Liver (tissue), 3 donors: ENCODE measurements at regions not wholly inside any gene's neighbourhood (a gene's known extent, or its start where the extent isn't known, plus 50 kb on each side); places are given as distances from the start of the nearest gene placed in this dataset.

Experiments used
- CTCF ChIP-seq: fragments of 150-350 bp; IDR thresholded peaks from 2 replicates; pipeline ENCODE4 v1.5.1; 2017; ENCODE audit warnings: improper control_type of control experiment, low read depth, low read length; ENCODE audit not compliant: missing input control
- RXRA ChIP-seq, 2 donors: IDR thresholded peaks; 2 replicates each; pipeline ENCODE4 v1.6.1; 2017 to 2018; ENCODE audit warnings: antibody characterized with exemption in 2 of 2, mild to moderate bottlenecking in 1 of 2
- donor health status: healthy.
- donor health status: healthy.

- TF ChIP-seq CTCF (no peak), RXRA (IDR thresholded peaks at IDR 0.05) (no peak)
Measured at GRCh38 chr3:35484929-35485530, 154.3 kb upstream of the ARPP21 start.
